ENCODE measurements at regions not wholly inside any gene's neighbourhood (a gene's known extent, or its start where the extent isn't known, plus 50 kb on each side); places are given as distances from the start of the nearest gene placed in this dataset.

DNA sequence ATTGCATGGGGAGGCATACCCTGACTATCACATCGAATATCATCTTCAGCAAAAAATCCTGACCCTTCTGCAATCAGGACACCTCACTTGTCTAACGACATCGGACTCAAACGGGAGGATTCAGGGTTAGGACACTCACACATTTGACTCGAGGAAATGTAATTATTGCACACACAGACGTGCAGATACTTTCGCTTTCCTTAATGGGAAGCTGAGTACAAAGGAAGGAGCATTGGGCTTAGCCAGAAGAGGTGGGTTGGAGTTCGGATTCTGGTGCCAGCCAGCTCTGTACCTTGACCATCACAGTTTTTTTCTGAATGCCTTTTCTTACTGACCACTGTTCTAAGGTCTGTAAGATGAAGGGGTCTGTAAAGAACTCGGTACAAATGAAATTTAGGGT is 260.4 kb downstream of the GALC start:
- FAIRE-seq (no peak), DNase-seq (ENCODE audit: low spot score) (no peak)

DNA sequence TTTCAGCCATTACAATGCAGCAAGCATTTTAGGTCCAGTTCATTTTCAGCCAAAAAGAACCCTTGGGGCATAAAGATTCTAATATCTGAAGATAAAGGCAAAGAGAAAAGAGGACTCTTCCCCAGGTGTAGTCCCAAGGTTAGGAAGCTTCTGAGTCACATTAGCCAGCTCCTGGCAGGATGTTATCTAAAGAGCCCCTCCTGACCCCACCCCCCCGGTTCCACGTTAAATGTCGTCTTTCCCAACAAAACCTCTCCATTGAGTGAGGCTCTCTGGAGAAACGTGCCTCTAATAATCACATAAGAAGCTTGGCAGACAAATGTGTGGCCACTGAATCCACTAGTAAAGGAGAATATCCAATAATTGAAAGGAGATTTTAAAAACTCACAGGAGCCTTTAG is 267.7 kb downstream of the GALC start:
- FAIRE-seq: no peak
- no peak for DNase-seq (ENCODE audit: low spot score)

DNA sequence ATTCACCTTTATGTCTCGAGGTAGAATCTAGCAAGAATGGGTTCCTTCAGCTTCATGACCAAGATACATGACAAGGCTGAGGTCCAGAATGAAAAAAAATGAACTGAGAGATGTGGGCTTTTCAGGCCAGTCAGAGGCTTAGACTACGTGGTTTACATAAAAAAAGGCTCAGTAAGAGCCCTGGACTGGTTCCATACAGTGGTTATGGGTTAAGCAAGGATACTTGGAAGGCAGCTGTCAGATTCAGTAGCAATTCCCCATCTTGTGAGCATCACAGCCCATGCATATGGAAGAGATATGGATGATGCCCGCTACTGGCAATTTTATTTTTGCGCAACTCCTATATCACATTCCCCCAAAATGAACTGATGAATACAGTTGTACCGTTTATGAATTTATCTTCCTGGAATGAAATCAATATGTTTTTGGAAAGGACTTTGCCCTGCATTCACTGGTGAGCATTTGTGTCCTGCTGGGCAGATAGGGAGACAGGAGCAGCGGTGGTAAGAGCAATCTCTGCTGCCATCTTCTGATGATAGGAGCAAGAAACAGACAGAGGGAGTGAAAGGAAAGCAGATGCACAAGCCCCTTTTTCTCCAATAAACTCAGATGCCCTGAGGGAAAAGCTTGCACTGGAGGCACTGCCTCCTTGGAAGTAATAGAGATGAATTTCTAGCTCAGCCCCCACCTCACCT is 280.4 kb downstream of the GALC start:
- FAIRE-seq (no peak), DNase-seq (ENCODE audit: low spot score) (no peak)

DNA sequence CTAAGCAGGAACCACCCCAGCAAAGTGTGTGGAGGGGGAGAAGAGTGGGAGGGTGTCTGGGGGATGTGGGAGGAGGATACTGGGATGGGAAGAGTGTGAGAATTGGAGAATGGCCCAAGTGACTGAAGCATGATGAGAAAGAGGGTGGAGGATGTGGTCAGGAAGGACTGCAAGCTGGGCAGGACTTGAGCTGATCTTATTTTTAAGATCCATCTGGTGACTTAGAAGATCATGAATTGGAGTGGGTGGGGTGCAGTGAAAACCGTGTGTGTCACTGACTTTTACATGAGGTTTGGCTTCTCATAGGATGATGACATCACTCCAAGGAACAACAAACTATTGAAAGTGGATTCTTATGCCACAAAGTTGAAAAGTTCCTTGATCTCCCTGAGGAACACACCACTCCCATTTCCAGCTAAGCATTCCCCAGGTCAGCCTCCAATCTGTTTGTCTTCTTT is 287.5 kb downstream of the GALC start:
- FAIRE-seq (no peak), DNase-seq (ENCODE audit: low spot score) (no peak)

DNA sequence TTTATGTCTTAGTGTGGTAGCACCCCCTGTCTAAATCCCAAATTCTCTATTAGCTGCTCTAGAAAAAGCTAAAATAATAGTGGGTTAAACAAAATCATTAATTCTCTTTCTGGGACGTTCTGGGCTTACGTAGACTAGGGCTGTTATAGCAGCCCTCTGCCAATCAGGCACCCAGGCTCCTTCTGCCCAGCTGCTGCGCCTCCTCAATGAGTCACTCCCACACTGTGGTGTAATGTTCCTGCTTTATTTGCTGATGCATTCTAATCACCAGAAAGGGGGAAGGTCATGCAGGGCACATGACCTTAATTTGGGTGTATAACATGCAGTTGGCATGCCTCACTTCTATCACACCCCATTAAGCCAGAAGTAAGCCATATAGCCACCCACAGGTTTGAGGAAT is 294.5 kb downstream of the GALC start:
- no peak for FAIRE-seq

DNA sequence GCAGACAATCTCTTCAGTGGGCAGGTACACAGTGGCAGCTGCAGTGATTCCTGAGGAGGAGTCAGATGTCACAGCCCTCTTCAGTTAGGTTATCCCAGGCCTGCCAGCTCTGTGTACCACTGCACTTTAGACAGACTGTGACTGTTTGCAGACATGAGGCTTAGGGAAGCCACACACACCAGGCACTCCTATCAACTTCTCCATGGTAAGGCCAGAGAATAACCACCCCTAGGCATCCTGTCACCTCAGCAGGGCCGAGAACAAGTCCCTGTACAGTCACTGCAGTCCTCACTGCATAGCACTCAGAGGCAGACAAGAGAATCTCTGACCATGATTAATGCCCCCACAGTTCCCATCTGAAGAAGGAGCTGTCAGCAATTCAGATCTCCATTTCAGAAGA is 296.5 kb downstream of the GALC start:
- FAIRE-seq: no peak
- DNase-seq (ENCODE audit: low spot score): no peak

More for the DNA sequence above, 294.5 kb downstream of the GALC start:
- no peak for DNase-seq (ENCODE audit: low spot score)

DNA sequence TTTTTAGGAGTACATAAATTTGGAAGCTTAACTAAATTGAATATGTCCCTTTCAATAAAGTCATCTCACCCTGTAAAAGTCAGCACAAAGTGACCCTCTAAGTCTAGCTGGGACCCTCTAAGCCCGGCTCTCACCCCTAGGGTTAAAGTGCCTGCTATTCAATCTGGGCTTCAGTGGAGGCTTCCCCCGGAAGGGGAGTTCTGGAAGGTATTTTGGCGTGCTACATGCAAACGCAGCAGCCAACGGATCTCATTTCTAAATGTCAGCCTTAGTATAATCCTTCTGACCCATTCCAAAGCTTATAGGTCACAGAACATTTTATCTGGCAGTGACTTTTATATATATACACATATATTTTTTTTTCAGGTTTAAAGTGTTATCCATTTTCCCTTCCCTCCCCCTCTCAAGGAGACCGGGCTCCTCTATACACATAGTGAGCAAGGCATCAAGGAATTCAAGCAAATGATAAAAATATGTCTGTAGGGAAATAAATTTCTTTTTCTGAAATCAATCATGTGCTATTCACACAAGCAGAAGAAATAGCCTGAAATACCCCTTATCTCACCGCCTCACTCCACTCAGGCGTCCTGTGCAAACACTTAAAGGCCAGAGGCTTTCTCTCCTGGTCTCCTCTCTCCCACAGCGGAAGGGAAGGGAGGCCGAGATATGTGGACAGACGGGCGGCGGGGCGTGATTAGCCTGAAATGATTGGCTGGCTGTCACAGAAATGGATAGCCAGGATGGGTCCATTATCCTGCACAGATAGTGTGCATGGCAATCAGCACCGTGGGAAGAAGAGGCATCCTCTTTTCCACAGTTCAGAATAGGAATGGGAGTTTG is 301.7 kb downstream of the GALC start:
- FAIRE-seq: no peak
- no peak for DNase-seq (ENCODE audit: low spot score)

DNA sequence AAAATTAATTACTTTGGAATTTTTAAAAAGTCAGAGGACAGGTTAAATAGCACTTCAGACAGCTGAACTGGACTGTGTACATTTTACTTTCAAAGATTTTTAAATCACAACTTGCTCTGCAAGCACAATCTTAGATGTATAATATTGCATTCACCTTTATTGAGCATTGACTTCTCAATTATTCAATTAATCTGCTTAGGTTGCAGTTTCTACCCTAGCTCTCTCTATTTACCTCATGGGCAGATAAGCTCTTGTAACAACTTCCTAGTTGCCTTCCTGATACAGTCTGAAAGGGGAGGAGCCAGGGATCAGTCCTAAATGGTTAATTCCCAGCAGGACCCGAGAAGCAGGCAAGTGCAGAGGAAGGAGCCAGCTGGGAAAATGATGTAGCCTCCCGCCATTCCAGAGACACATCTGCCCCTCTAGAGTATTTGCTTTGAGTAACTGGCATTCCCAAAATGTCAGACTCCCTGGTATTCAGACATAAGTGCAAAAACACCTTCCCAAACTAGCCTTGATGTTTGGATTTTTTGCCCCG is 302.8 kb downstream of the GALC start:
- DNase-seq (ENCODE audit: low spot score) (no peak), FAIRE-seq (no peak)

DNA sequence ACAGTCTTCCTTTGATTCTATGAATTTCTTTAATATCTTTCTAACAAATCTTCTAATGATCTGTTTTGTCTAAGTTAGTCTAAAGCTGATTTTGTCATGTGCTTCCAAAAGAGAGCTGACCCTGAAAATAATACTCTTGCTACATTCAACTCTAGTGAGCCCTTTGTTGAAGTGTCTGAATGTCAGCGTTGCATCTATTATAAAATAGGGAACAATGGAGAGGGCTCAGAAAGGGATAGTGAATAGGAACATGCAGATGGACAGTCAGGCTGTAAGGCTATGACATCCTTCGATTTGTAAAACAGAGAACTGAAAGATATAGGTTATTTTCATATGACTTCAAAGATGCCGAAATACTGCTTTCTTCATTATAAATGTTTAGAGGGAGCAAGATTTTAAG is 304.5 kb downstream of the GALC start:
- no peak for FAIRE-seq

DNA sequence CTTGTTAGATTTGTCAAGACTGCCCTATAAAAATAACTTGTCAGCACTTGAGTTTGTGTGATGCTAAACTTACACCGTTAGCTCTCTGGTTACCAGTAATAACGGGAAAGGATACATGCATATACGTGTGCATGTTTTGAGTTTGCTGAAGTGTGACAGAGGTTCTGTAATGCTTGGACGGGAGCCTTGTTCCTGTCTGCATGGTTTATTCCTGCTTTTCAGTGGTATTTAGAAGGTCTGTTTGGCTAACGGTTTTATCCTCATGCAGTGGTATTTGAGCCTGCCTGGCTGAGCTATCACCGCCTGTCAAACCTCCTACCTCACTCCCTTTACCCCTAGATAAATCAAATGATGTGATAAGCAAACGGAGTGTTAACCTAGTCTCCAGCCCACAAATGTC is 305.6 kb downstream of the GALC start:
- FAIRE-seq: no peak
- DNase-seq (ENCODE audit: low spot score): no peak

More for the DNA sequence above, 304.5 kb downstream of the GALC start:
- no peak for DNase-seq (ENCODE audit: low spot score)

DNA sequence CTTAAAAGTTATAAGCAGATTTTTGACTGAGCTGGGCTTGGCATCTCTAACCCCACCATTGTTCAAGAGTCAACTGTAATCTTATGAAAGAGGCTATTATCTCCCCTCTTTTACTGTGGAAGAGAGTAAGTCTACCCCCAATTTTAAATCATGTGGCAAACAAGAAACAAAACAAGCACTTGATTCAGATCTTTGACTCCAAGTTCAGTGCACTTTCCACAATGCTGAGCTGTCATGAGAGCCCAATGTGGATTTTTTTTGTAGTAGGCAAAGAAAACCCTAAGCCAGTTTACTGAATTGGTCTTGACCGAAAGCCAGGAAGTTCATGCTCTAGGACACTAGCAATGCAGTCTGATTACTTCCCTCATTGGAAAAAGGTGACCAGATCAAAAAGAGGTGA is 306.2 kb downstream of the GALC start:
- DNase-seq (ENCODE audit: low spot score) (no peak), FAIRE-seq (no peak)

DNA sequence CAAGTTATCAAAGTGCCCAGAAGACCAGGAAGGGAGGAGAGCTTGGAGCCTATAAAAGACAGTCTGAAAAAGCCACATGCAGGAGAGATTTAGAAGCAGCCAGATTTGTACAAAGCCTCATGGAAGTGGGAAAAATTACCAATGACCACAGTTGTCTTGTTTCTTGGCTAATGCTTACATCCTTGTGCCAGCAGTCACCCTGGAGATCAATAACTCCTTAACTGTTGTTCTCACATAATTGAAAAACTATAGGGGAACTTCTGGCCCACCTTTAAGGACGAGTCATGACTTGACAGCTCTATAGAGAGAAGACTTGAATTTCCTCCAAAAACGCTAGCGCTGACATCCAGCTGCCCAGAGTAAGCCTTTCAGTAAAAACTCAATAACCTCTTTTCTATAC is 313.1 kb downstream of the GALC start:
- FAIRE-seq (no peak), DNase-seq (ENCODE audit: low spot score) (no peak)

DNA sequence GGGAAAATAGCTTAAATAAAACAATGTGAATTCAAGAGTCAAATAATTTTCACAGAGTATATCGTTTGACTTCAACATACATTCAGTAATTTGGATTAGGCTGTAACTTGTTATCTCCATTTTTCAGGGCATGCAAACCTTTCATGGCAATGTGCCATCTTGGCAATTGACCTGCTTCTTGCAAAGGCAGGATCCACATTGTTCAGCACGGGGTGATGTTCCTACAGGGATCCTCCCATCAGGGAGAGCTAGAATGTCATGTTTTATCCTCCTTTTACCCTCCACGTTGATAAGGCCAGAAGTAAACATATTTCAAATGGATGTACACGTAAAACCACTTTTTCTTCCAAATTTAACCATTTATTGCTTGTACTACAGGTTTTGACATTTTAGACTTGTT is 314.4 kb downstream of the GALC start:
- no peak for FAIRE-seq

DNA sequence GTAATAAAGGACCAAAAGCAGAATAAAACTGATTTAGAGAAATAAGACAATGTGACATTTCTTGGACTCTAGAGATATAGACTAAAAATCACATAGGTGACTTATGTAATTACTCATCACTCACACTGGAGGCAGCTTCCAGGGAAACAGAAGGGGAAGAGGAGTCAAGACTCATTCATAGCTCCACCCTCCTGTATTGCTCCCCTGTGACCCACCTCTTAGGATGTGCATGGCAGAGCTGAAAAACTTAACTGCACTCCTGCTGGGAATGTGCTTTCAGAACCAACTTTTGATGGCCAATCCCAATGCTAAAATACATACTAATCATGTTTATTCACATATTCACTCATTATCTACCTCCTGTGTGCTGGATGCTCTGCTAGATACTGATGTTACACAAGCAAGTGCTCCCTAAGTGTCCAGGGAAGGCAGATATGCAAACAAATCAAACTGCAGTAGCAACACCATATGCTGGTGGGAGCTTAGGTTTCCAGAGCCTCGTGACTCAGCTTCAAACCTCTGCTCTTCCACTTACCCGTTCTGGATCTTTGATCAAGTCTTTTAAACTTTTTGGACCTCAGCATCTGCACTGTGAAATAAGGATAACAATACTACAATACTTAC is 316.1 kb downstream of the GALC start:
- no peak for FAIRE-seq

More for the DNA sequence above, 314.4 kb downstream of the GALC start:
- DNase-seq (ENCODE audit: low spot score): no peak

DNA sequence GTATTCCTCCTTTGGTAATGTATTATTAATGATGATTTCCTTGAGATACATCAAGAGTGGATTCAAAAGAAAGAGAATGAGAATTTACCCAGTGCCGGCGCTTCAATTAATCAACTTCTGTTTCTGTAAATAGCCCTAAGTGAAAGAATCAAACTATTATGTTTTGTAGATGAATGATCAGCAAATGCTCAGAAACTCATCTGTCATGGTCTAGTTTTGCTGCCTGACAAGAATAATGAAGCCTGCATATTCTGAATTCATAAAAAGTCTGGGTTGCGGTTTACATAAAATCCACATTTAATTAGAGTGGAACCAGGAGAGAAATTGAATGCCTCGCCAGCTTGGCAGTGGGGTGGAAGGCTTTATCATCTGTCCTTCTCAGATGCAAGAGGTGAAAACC is 325.3 kb downstream of the GALC start:
- FAIRE-seq: no peak
- DNase-seq (ENCODE audit: low spot score): no peak

More for the DNA sequence above, 316.1 kb downstream of the GALC start:
- no peak for DNase-seq (ENCODE audit: low spot score)

DNA sequence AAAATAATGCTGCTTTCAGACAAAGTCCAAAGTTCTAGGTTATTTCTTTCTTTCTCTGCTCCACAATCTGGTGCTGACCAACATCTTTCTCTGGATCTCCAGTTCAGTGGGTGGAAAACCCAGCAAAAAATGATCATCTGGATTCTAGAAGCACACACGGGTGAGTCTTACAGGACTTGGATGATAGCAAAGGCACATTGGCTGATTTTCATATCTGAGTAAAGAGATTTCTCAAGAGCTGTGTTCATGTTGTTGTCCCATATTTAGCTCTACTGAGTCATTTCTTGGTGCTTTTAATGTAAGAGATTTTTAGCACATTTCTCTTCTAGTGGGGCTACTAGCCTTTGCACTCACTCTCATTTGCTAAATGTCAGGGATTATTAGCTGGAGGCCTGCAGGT is 336.7 kb downstream of the GALC start:
- FAIRE-seq: no peak
- DNase-seq (ENCODE audit: low spot score): no peak

DNA sequence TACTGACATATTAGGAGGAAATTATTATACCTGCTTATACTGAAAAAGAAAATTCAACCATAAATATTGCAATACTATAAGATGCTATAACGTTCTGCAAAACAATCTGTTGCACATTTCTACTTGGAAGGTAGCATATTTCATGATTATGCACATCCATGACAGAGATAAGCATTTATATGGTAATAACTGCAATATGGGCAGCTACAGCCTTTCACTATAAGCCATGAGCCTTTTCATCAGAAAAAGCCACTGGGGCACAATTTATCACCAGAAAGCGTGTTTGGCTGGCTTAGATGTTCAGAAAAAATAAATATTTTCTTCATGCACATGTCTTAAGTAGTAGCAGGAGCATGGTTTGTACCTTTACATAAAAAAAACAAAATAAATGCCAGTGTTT is 340.7 kb downstream of the GALC start:
- FAIRE-seq: no peak
- DNase-seq (ENCODE audit: low spot score): no peak

DNA sequence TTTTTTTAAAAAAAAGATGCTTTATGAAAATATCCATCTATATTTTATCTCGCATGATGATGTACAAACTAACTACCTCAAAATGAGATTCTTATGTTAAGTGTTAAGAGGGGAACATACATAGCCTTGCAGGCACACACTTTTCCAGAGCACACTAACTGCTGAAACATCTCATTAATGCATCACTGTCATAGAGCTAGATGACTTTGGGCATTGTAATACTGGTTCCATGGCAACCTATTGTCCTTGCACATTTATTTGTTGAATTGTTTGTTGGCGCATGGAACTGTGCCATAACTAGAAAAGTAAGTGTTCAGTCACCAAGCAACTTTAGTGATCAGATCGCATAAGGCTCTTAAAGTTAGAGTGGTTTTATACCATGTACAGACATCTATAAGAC is 348.3 kb downstream of the GALC start:
- no peak for FAIRE-seq
- no peak for DNase-seq (ENCODE audit: low spot score)

DNA sequence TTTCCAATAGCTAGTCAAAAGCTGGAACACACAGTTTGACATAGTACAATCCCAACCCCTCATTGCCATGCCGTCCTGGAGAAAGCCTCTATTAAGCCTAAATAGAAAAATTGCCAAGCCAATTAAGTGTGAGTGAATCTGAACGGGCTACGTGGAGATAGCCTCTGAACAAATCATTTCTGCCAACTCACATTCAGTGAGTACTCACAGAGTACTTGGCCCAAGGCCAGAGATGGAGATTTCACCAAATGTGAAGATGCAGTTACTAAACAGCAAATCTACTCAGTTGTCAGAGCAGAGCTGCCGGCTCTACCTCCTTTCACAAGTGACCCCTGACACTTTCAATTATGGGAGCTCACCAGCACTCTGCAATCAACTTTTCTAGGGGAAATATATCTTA is 350.0 kb downstream of the GALC start:
- DNase-seq (ENCODE audit: low spot score): no peak
- no peak for FAIRE-seq

DNA sequence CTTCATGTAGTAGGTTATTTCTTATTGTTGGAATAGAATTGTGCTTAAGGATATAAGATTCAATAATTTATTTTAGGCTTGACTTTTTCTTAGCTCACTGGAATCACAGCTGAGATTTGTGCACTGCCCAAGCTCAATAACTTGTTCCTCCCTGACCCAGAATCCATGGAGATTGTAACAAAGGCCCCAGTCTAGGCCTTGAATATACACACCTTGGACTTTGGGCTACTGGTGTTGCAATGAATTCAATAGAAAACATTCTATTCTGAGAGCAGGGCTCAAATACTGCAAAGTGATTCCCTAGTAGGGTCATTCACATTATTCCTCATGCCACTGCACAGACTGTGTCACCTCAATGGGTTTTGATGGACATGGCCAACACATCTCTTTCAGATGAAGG is 352.4 kb downstream of the GALC start:
- FAIRE-seq (no peak), DNase-seq (ENCODE audit: low spot score) (no peak)

DNA sequence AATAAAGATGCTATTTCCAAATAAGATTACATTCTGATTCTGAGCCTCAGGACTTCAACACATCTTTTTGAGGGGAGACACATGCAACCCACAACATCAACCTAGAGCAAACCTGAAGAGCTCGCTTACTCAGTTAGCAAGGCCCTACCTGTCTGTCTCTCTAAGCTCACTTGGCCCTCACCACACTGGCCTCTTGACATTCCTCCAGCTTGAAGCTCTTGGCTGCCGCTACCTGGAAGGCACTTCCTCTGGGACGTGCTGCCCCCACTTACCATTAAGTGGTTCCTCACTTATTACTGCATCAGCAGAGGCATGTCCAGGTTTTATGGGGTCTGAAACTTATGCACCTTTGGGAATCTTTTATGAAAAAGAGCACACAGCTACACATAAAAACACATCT is 354.8 kb downstream of the GALC start:
- DNase-seq (ENCODE audit: low spot score) (no peak), FAIRE-seq (no peak)

DNA sequence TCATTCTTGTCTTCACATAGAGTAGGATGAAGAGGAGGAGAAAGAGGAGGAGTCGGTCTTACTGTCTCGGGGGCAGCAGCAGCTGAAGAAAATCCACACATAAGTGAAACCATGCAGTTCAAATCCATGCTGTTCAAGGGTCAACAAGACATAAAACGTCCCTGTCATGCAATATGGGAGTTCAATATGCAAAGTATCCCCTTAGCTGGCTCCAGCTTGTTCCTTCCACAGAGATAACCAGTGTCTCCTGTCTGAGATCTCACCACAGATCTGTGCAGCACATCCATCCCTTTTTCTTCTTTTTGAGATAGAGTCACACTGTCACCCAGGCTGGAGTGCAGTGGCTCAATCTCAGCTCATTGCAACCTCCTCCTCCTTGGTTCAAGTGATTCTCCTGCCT is 357.5 kb downstream of the GALC start:
- no peak for DNase-seq (ENCODE audit: low spot score)
- FAIRE-seq: no peak
